GM23338 (cell line): ENCODE measurements at regions not wholly inside any gene's neighbourhood (a gene's known extent, or its start where the extent isn't known, plus 50 kb on each side); places are given as distances from the start of the nearest gene placed in this dataset.

Source experiments
- CREB1 ChIP-seq: fragments of 250-450 bp; sonication (Bioruptor Pico); IDR thresholded peaks from 2 replicates; pipeline ENCODE4 v1.5.0; 2020; ENCODE audit warnings: low read depth, mild to moderate bottlenecking, moderate library complexity
- ETS1 ChIP-seq: IDR thresholded peaks from 2 replicates; pipeline ENCODE4 v1.6.1; 2016; ENCODE audit warnings: antibody characterized with exemption
- EZH2 ChIP-seq: fragments of 200-600 bp; sonication (generic); IDR thresholded peaks from one replicate; pipeline ENCODE4 v1.8.0; 2017; ENCODE audit warnings: antibody characterized with exemption, mild to moderate bottlenecking, low read depth; ENCODE audit not compliant: unreplicated experiment
- EZH2phosphoT487 ChIP-seq: fragments of 200-600 bp; sonication (generic); IDR thresholded peaks from one replicate; pipeline ENCODE4 v1.8.1; 2018; ENCODE audit warnings: antibody characterized with exemption; ENCODE audit not compliant: unreplicated experiment
- NANOG ChIP-seq: IDR thresholded peaks from 2 replicates; pipeline ENCODE4 v1.6.1; 2016; ENCODE audit warnings: antibody characterized with exemption, borderline replicate concordance
- POLR2AphosphoS5 ChIP-seq: IDR thresholded peaks from 2 replicates; pipeline ENCODE4 v1.6.1; 2016; ENCODE audit warnings: antibody characterized with exemption, low read depth
- STAT1 ChIP-seq: IDR thresholded peaks from one replicate; pipeline ENCODE4 v1.6.1; 2016; ENCODE audit warnings: antibody characterized with exemption; ENCODE audit not compliant: unreplicated experiment
- TF ChIP-seq, protein P1 (sequence below), 2 experiments: fragments of 200-600 bp in 1 of 2; sonication (generic) in 1 of 2; conservative IDR thresholded peaks; 2 replicates each; pipeline versions ENCODE4 v1.5.1 to v1.6.1; 2016 to 2017; ENCODE audit warnings: antibody characterized with exemption in 2 of 2, low read depth in 2 of 2, mild to moderate bottlenecking in 2 of 2, moderate library complexity in 1 of 2
- TF ChIP-seq, protein P2 (sequence below): IDR thresholded peaks from one replicate; pipeline ENCODE4 v1.6.1; 2018; ENCODE audit warnings: antibody characterized with exemption; ENCODE audit not compliant: unreplicated experiment
- TF ChIP-seq, protein P3 (sequence below): fragments of 250-450 bp; sonication (Bioruptor Pico); IDR thresholded peaks from 2 replicates; pipeline ENCODE4 v1.5.0; 2020; ENCODE audit warnings: mild to moderate bottlenecking, moderate library complexity

DNA sequence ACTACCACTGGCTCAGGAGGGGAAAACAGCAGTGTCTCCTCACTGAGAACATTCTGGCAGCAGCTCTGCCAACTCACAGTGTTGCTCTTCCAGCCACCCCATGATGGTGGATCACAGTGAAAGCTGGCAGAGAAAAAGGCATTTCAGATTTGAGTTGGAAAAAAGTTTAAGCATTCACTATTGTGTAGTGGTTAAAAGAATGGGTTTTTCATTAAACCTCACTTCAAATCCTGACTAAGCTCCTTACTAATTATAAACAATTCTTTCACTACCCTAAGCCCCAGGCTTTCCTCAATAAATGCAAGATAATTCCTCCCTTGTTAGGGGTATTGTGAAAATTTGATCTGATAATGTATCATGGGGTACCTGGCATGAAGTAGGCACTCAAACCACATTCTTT lies 518.1 kb downstream of the SNAPC1 start:
- TF ChIP-seq, protein P1, sequence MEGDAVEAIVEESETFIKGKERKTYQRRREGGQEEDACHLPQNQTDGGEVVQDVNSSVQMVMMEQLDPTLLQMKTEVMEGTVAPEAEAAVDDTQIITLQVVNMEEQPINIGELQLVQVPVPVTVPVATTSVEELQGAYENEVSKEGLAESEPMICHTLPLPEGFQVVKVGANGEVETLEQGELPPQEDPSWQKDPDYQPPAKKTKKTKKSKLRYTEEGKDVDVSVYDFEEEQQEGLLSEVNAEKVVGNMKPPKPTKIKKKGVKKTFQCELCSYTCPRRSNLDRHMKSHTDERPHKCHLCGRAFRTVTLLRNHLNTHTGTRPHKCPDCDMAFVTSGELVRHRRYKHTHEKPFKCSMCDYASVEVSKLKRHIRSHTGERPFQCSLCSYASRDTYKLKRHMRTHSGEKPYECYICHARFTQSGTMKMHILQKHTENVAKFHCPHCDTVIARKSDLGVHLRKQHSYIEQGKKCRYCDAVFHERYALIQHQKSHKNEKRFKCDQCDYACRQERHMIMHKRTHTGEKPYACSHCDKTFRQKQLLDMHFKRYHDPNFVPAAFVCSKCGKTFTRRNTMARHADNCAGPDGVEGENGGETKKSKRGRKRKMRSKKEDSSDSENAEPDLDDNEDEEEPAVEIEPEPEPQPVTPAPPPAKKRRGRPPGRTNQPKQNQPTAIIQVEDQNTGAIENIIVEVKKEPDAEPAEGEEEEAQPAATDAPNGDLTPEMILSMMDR (conservative IDR thresholded peaks at IDR 0.05; ENCODE audit: low read depth in 2 of 2): no peak
- no peak for TF ChIP-seq POLR2AphosphoS5
- TF ChIP-seq EZH2: no peak
- no peak for TF ChIP-seq CREB1 (CRISPR knock-in tag)
- TF ChIP-seq EZH2phosphoT487: no peak
- TF ChIP-seq, protein P2, sequence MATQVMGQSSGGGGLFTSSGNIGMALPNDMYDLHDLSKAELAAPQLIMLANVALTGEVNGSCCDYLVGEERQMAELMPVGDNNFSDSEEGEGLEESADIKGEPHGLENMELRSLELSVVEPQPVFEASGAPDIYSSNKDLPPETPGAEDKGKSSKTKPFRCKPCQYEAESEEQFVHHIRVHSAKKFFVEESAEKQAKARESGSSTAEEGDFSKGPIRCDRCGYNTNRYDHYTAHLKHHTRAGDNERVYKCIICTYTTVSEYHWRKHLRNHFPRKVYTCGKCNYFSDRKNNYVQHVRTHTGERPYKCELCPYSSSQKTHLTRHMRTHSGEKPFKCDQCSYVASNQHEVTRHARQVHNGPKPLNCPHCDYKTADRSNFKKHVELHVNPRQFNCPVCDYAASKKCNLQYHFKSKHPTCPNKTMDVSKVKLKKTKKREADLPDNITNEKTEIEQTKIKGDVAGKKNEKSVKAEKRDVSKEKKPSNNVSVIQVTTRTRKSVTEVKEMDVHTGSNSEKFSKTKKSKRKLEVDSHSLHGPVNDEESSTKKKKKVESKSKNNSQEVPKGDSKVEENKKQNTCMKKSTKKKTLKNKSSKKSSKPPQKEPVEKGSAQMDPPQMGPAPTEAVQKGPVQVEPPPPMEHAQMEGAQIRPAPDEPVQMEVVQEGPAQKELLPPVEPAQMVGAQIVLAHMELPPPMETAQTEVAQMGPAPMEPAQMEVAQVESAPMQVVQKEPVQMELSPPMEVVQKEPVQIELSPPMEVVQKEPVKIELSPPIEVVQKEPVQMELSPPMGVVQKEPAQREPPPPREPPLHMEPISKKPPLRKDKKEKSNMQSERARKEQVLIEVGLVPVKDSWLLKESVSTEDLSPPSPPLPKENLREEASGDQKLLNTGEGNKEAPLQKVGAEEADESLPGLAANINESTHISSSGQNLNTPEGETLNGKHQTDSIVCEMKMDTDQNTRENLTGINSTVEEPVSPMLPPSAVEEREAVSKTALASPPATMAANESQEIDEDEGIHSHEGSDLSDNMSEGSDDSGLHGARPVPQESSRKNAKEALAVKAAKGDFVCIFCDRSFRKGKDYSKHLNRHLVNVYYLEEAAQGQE: no peak
- TF ChIP-seq, protein P3, sequence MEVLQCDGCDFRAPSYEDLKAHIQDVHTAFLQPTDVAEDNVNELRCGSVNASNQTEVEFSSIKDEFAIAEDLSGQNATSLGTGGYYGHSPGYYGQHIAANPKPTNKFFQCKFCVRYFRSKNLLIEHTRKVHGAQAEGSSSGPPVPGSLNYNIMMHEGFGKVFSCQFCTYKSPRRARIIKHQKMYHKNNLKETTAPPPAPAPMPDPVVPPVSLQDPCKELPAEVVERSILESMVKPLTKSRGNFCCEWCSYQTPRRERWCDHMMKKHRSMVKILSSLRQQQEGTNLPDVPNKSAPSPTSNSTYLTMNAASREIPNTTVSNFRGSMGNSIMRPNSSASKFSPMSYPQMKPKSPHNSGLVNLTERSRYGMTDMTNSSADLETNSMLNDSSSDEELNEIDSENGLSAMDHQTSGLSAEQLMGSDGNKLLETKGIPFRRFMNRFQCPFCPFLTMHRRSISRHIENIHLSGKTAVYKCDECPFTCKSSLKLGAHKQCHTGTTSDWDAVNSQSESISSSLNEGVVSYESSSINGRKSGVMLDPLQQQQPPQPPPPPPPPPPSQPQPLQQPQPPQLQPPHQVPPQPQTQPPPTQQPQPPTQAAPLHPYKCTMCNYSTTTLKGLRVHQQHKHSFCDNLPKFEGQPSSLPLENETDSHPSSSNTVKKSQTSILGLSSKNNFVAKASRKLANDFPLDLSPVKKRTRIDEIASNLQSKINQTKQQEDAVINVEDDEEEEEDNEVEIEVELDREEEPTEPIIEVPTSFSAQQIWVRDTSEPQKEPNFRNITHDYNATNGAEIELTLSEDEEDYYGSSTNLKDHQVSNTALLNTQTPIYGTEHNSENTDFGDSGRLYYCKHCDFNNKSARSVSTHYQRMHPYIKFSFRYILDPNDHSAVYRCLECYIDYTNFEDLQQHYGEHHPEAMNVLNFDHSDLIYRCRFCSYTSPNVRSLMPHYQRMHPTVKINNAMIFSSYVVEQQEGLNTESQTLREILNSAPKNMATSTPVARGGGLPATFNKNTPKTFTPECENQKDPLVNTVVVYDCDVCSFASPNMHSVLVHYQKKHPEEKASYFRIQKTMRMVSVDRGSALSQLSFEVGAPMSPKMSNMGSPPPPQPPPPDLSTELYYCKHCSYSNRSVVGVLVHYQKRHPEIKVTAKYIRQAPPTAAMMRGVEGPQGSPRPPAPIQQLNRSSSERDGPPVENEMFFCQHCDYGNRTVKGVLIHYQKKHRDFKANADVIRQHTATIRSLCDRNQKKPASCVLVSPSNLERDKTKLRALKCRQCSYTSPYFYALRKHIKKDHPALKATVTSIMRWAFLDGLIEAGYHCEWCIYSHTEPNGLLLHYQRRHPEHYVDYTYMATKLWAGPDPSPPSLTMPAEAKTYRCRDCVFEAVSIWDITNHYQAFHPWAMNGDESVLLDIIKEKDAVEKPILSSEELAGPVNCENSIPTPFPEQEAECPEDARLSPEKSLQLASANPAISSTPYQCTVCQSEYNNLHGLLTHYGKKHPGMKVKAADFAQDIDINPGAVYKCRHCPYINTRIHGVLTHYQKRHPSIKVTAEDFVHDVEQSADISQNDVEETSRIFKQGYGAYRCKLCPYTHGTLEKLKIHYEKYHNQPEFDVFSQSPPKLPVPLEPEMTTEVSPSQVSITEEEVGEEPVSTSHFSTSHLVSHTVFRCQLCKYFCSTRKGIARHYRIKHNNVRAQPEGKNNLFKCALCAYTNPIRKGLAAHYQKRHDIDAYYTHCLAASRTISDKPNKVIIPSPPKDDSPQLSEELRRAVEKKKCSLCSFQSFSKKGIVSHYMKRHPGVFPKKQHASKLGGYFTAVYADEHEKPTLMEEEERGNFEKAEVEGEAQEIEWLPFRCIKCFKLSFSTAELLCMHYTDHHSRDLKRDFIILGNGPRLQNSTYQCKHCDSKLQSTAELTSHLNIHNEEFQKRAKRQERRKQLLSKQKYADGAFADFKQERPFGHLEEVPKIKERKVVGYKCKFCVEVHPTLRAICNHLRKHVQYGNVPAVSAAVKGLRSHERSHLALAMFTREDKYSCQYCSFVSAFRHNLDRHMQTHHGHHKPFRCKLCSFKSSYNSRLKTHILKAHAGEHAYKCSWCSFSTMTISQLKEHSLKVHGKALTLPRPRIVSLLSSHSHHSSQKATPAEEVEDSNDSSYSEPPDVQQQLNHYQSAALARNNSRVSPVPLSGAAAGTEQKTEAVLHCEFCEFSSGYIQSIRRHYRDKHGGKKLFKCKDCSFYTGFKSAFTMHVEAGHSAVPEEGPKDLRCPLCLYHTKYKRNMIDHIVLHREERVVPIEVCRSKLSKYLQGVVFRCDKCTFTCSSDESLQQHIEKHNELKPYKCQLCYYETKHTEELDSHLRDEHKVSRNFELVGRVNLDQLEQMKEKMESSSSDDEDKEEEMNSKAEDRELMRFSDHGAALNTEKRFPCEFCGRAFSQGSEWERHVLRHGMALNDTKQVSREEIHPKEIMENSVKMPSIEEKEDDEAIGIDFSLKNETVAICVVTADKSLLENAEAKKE (CRISPR knock-in tag): no peak
- no peak for TF ChIP-seq STAT1
- TF ChIP-seq ETS1: no peak
- no peak for TF ChIP-seq NANOG
